ENCODE measurements at regions not wholly inside any gene's neighbourhood (a gene's known extent, or its start where the extent isn't known, plus 50 kb on each side); places are given as distances from the start of the nearest gene placed in this dataset.
"Not testable (repeated sequence)": the region's sequence is repeated elsewhere in the genome, so short reads cannot be mapped to it uniquely, and the experiment has no call there.

GRCh38 chr7:45268013-45268412 is 110.4 kb downstream of the RAMP3 start:
- no peak for DNase-seq

GRCh38 chr7:45269192-45269591 is 111.6 kb downstream of the RAMP3 start:
- DNase-seq: no peak

GRCh38 chr7:45278763-45279398 is 121.3 kb downstream of the RAMP3 start:
- no peak for DNase-seq

- DNase-seq: not testable (repeated sequence)
Measured at GRCh38 chr7:45289611-45290010, 132.0 kb downstream of the RAMP3 start.

- no peak for DNase-seq
Measured at GRCh38 chr7:45290880-45291279, 133.3 kb downstream of the RAMP3 start.

- DNase-seq: no peak
Measured at GRCh38 chr7:45292481-45292880, 134.9 kb downstream of the RAMP3 start.

GRCh38 chr7:45293295-45293942 is 135.8 kb downstream of the RAMP3 start:
- DNase-seq: no peak

- DNase-seq: no peak
Measured at GRCh38 chr7:45294559-45294958, 137.0 kb downstream of the RAMP3 start.

- no peak for DNase-seq
Measured at GRCh38 chr7:45295222-45295621, 137.6 kb downstream of the RAMP3 start.

GRCh38 chr7:45296748-45297147 is 139.2 kb downstream of the RAMP3 start:
- DNase-seq: no peak

GRCh38 chr7:45306752-45307305 is 149.2 kb downstream of the RAMP3 start:
- DNase-seq: no peak

GRCh38 chr7:45311597-45311996 is 154.0 kb downstream of the RAMP3 start:
- DNase-seq: no peak

- not testable (repeated sequence) for DNase-seq
Measured at GRCh38 chr7:45315512-45315911, 157.9 kb downstream of the RAMP3 start.

GRCh38 chr7:45324683-45325237 is 167.2 kb downstream of the RAMP3 start:
- no peak for DNase-seq

- DNase-seq: no peak
Measured at GRCh38 chr7:45325378-45325777, 167.8 kb downstream of the RAMP3 start.

GRCh38 chr7:45328403-45328981 is 170.9 kb downstream of the RAMP3 start:
- DNase-seq: no peak

GRCh38 chr7:45331563-45331962 is 174.0 kb downstream of the RAMP3 start:
- no peak for DNase-seq

GRCh38 chr7:45335024-45335423 is 177.4 kb downstream of the RAMP3 start:
- DNase-seq: not testable (repeated sequence)

- no peak for DNase-seq
Measured at GRCh38 chr7:45342236-45342635, 184.6 kb downstream of the RAMP3 start.

GRCh38 chr7:45343746-45344145 is 186.2 kb downstream of the RAMP3 start:
- no peak for DNase-seq

GRCh38 chr7:45347804-45348203 is 190.2 kb downstream of the RAMP3 start:
- DNase-seq: no peak

GRCh38 chr7:45349090-45349489 is 191.5 kb downstream of the RAMP3 start:
- no peak for DNase-seq

GRCh38 chr7:45350896-45351295 is 193.3 kb downstream of the RAMP3 start:
- no peak for DNase-seq

- no peak for DNase-seq
Measured at GRCh38 chr7:45358287-45358686, 200.7 kb downstream of the RAMP3 start.
